Neutrophil (primary cell): ENCODE measurements at regions not wholly inside any gene's neighbourhood (a gene's known extent, or its start where the extent isn't known, plus 50 kb on each side); places are given as distances from the start of the nearest gene placed in this dataset.

Experiments
- H3K27ac ChIP-seq: fragments of 200-600 bp; sonication (generic); 2 replicates; pipeline ENCODE4 v1.5.1; 2016; ENCODE audit warnings: mild to moderate bottlenecking, moderate library complexity
- H3K27me3 ChIP-seq: fragments of 200-600 bp; sonication (generic); 2 replicates; pipeline ENCODE4 v1.6.0; 2016; ENCODE audit warnings: mild to moderate bottlenecking
- H3K36me3 ChIP-seq: fragments of 200-600 bp; sonication (generic); 2 replicates; pipeline ENCODE4 v1.5.1; 2017
- H3K4me1 ChIP-seq, 2 experiments: fragments of 200-600 bp in 1 of 2; sonication (generic) in 1 of 2; 1 replicate in 1 of 2; 2 replicates in 1 of 2; pipeline versions ENCODE4 v1.5.1 to v1.6.1; 2013 to 2016; ENCODE audit warnings: low read depth in 1 of 2, low read length in 1 of 2, mild to moderate bottlenecking in 1 of 2, moderate library complexity in 1 of 2; ENCODE audit not compliant: control insufficient read depth in 1 of 2, insufficient read depth in 1 of 2
- H3K4me3 ChIP-seq, 2 experiments: fragments of 200-600 bp in 1 of 2; sonication (generic) in 1 of 2; 1 replicate in 1 of 2; 2 replicates in 1 of 2; pipeline ENCODE4 v1.5.1; 2013 to 2016; ENCODE audit warnings: low read depth in 1 of 2, low read length in 1 of 2, mild to moderate bottlenecking in 1 of 2, moderate library complexity in 1 of 2
- H3K9me3 ChIP-seq: fragments of 200-600 bp; sonication (generic); 2 replicates; pipeline ENCODE4 v1.5.1; 2016
- CTCF ChIP-seq: fragments of 200-600 bp; sonication (generic); IDR thresholded peaks from 2 replicates; pipeline ENCODE4 v1.5.1; 2016; ENCODE audit warnings: antibody characterized with exemption

GRCh38 chr3:35224565-35225295 is 414.6 kb upstream of the ARPP21 start:
- Histone ChIP-seq H3K9me3 (no peaks in the 10 kb centered on the region), H3K27me3 (no peaks in the 10 kb centered on the region), H3K27ac (no peak overlapping the region), H3K4me1 (no peaks in the 10 kb centered on the region), H3K36me3 (no peaks in the 10 kb centered on the region), H3K4me3 (no peak overlapping the region)
- no peak for TF ChIP-seq CTCF

- Histone ChIP-seq H3K36me3 (no peaks in the 10 kb centered on the region), H3K27me3 (no peaks in the 10 kb centered on the region), H3K9me3 (no peaks in the 10 kb centered on the region), H3K4me1 (no peaks in the 10 kb centered on the region), H3K4me3 (no peak overlapping the region), H3K27ac (no peak overlapping the region)
- TF ChIP-seq CTCF = no peak
Observed at GRCh38 chr3:35241236-35241635, 398.1 kb upstream of the ARPP21 start.

- Histone ChIP-seq H3K27me3 (no peaks in the 10 kb centered on the region), H3K4me1 (no peaks in the 10 kb centered on the region), H3K9me3 (no peaks in the 10 kb centered on the region), H3K27ac (no peak overlapping the region), H3K4me3 (no peak overlapping the region), H3K36me3 (no peaks in the 10 kb centered on the region)
- no peak for TF ChIP-seq CTCF
Observed at GRCh38 chr3:35254917-35255316, 384.4 kb upstream of the ARPP21 start.

- Histone ChIP-seq H3K27me3 (no peaks in the 10 kb centered on the region), H3K27ac (no peak overlapping the region), H3K4me1 (no peaks in the 10 kb centered on the region), H3K36me3 (no peaks in the 10 kb centered on the region), H3K4me3 (no peak overlapping the region), H3K9me3 (no peaks in the 10 kb centered on the region)
- no peak for TF ChIP-seq CTCF
Observed at GRCh38 chr3:35257641-35258040, 381.7 kb upstream of the ARPP21 start.

- TF ChIP-seq CTCF = no peak
- H3K36me3 ChIP-seq = no peaks in the 10 kb centered on the region
- H3K4me1 ChIP-seq = no peaks in the 10 kb centered on the region
- no peak overlapping the region for H3K4me3 ChIP-seq
- H3K27me3 ChIP-seq = no peaks in the 10 kb centered on the region
- H3K27ac ChIP-seq = no peak overlapping the region
- H3K9me3 ChIP-seq = no peaks in the 10 kb centered on the region
Observed at GRCh38 chr3:35262406-35262805, 376.9 kb upstream of the ARPP21 start.
